ENCODE measurements at regions not wholly inside any gene's neighbourhood (a gene's known extent, or its start where the extent isn't known, plus 50 kb on each side); places are given as distances from the start of the nearest gene placed in this dataset.

- TF ChIP-seq CTCF (IDR thresholded peaks at IDR 0.05) (no peak), POLR2A (IDR thresholded peaks at IDR 0.05) (no peak), POLR2AphosphoS5 (IDR thresholded peaks at IDR 0.05) (no peak)
Observed at GRCh38 chr2:212863185-212863588, 288.2 kb downstream of the IKZF2 start.

Measured in gastroesophageal sphincter (tissue), 3 donors.